ENCODE measurements at regions not wholly inside any gene's neighbourhood (a gene's known extent, or its start where the extent isn't known, plus 50 kb on each side); places are given as distances from the start of the nearest gene placed in this dataset.

GRCh38 chr4:133278591-133278990, 129.5 kb downstream of the PCDH10 start:
- no peaks in the 10 kb centered on the region for H3K9me1 ChIP-seq (ENCODE audit: insufficient read depth, low read length)

More at GRCh38 chr4:133278591-133278990, 129.5 kb downstream of the PCDH10 start:
- no peak for TF ChIP-seq RCOR1 (IDR thresholded peaks at IDR 0.05; ENCODE audit: insufficient replicate concordance, low read length)
- no peak for TF ChIP-seq POLR2A (IDR thresholded peaks at IDR 0.05; ENCODE audit: low read depth, low read length)
- TF ChIP-seq RAD21 (IDR thresholded peaks at IDR 0.05; ENCODE audit: low read length) = no peak
- TF ChIP-seq FOS (IDR thresholded peaks at IDR 0.05; ENCODE audit: low read depth, low read length) = no peak
- no peak for TF ChIP-seq MAFK (IDR thresholded peaks at IDR 0.05; ENCODE audit: low read depth, low read length)
- TF ChIP-seq SMC3 (IDR thresholded peaks at IDR 0.05; ENCODE audit: low read depth, low read length) = no peak
- no peak for TF ChIP-seq CTCF (conservative IDR thresholded peaks at IDR 0.05; ENCODE audit: low read depth, low read length)
- no peak for TF ChIP-seq RFX5 (IDR thresholded peaks at IDR 0.05; ENCODE audit: low read depth, low read length)
- no peak for TF ChIP-seq MAZ (IDR thresholded peaks at IDR 0.05; ENCODE audit: borderline replicate concordance, low read depth, low read length)
- no peak for TF ChIP-seq MXI1 (IDR thresholded peaks at IDR 0.05; ENCODE audit: borderline replicate concordance, low read depth, low read length)
- TF ChIP-seq ELK1 (IDR thresholded peaks at IDR 0.05; ENCODE audit: borderline replicate concordance, low read depth, low read length) = no peak
- no peak for TF ChIP-seq USF2 (IDR thresholded peaks at IDR 0.05; ENCODE audit: low read depth, low read length)
- no peaks in the 10 kb centered on the region for H3K36me3 ChIP-seq (ENCODE audit: control insufficient read depth, insufficient read depth, low read length)
- no peaks in the 10 kb centered on the region for H3K4me1 ChIP-seq (ENCODE audit: control insufficient read depth, insufficient read depth, low read length)
- H2BK120ac ChIP-seq (ENCODE audit: low read depth, low read length) = no peak overlapping the region
- no peaks in the 10 kb centered on the region for H3K79me1 ChIP-seq (ENCODE audit: low read depth in 1 of 2, low read length in 2 of 2)
- H3K4ac ChIP-seq (ENCODE audit: low read depth, low read length) = no peak overlapping the region
- no peaks in the 10 kb centered on the region for H3K9me3 ChIP-seq (ENCODE audit: control insufficient read depth, insufficient read depth, low read length)
- no peak overlapping the region for H4K91ac ChIP-seq (ENCODE audit: insufficient read depth, low read depth, low read length)
- no peak overlapping the region for H2AK5ac ChIP-seq (ENCODE audit: low read depth, low read length)
- H2AFZ ChIP-seq (replicated peaks; ENCODE audit: low read length, poor library complexity) = no peak overlapping the region
- no CpG with 5 or more reads among the region's 1 CpG for WGBS, 2 experiments (ENCODE audit: extremely low coverage in 2 of 2, insufficient read length in 1 of 2)
- H3K9ac ChIP-seq (ENCODE audit: low read depth, low read length) = no peak overlapping the region
- no peak overlapping the region for H3K18ac ChIP-seq (ENCODE audit: low read depth, low read length)
- H3K27me3 ChIP-seq (ENCODE audit: control insufficient read depth, insufficient read depth, low read length) = no peaks in the 10 kb centered on the region
- no peak overlapping the region for H4K5ac ChIP-seq (ENCODE audit: low read depth, low read length)
- no peak overlapping the region for H3K4me3 ChIP-seq (ENCODE audit: insufficient read depth, low read depth, low read length)
- no peak overlapping the region for H2AK9ac ChIP-seq (replicated peaks; ENCODE audit: low read depth, low read length, poor library complexity)
- H2BK15ac ChIP-seq (ENCODE audit: low read depth, low read length) = no peak overlapping the region
- DNase-seq (no peak), ATAC-seq (ENCODE audit: low read depth) (no peak)
- no peaks in the 10 kb centered on the region for H4K20me1 ChIP-seq (ENCODE audit: insufficient read depth, low read length)
- in situ Hi-C loops (cut with MboI; ENCODE audit: low sequenced_read_pairs) (no loop called here), dilution Hi-C loops (cut with HindIII; ENCODE audit: low sequenced_read_pairs, unreplicated experiment) (no loop called here), intact Hi-C loops (cut with micrococcal nuclease) (no loop called here)
- no peak overlapping the region for H3K56ac ChIP-seq (ENCODE audit: extremely low read depth, insufficient read depth, low read length)
- CTCF ChIA-PET = no interaction called here
- no peak overlapping the region for H3K4me2 ChIP-seq (ENCODE audit: low read depth, low read length)
- H4K8ac ChIP-seq (ENCODE audit: low read depth in 2 of 2, low read length in 2 of 2) = no peak overlapping the region
- no peak overlapping the region for H3K27ac ChIP-seq (ENCODE audit: insufficient read depth, low read length)
- H3K14ac ChIP-seq (replicated peaks; ENCODE audit: low read depth, low read length) = no peak overlapping the region
- POLR2A ChIA-PET (ENCODE audit: unreplicated experiment) = no interaction called here
- no peak overlapping the region for H2BK5ac ChIP-seq (ENCODE audit: low read depth, low read length, poor library complexity, severe bottlenecking)
- no peak overlapping the region for H3K23ac ChIP-seq (ENCODE audit: low read depth, low read length)
- no TSS peak for BruUV-seq (replicated peaks)
- H2BK20ac ChIP-seq (ENCODE audit: low read depth, low read length) = no peak overlapping the region

Measured in IMR-90 (cell line).